Fibroblast of lung (primary cell): ENCODE measurements at regions not wholly inside any gene's neighbourhood (a gene's known extent, or its start where the extent isn't known, plus 50 kb on each side); places are given as distances from the start of the nearest gene placed in this dataset.

Source experiments
- DNase-seq, 2 donors: peaks; one replicate each; pipeline versions ENCODE4 v3.0.0 to v3.0.0-alpha.2; 2010; ENCODE audit warnings: low read depth in 2 of 2
- H2AFZ ChIP-seq: 2 replicates; pipeline ENCODE4 v1.5.1; 2012; ENCODE audit warnings: low read length, control low read depth, inconsistent platforms
- H3K27ac ChIP-seq: 2 replicates; pipeline ENCODE4 v1.5.1; 2011; ENCODE audit warnings: low read length, control low read depth; ENCODE audit not compliant: insufficient read depth
- H3K27me3 ChIP-seq: 2 replicates; pipeline ENCODE4 v1.5.1; 2011; ENCODE audit warnings: mild to moderate bottlenecking, low read length; ENCODE audit not compliant: control insufficient read depth, insufficient read depth
- H3K36me3 ChIP-seq: 2 replicates; pipeline ENCODE4 v1.5.1; 2011; ENCODE audit warnings: low read length; ENCODE audit not compliant: control insufficient read depth, insufficient read depth
- H3K4me1 ChIP-seq: 2 replicates; pipeline ENCODE4 v1.5.1; 2011; ENCODE audit warnings: low read length; ENCODE audit not compliant: control insufficient read depth, insufficient read depth; ENCODE audit errors: extremely low read depth
- H3K4me2 ChIP-seq: 2 replicates; pipeline ENCODE4 v1.5.1; 2011; ENCODE audit warnings: low read length, control low read depth; ENCODE audit not compliant: insufficient read depth; ENCODE audit errors: extremely low read depth
- H3K4me3 ChIP-seq, 4 experiments: fragments of 200-600 bp in 1 of 4; sonication (generic) in 1 of 4; replicated peaks in 1 of 4; 2 replicates each; pipeline ENCODE4 v1.5.1; 2011 to 2016; ENCODE audit warnings: low read length in 4 of 4, low read depth in 3 of 4, mild to moderate bottlenecking in 3 of 4, control low read depth in 2 of 4, inconsistent platforms in 1 of 4, mixed read lengths in 1 of 4; ENCODE audit not compliant: insufficient read depth in 1 of 4; ENCODE audit errors: control extremely low read depth in 1 of 4
- H3K79me2 ChIP-seq: 2 replicates; pipeline ENCODE4 v1.5.1; 2012; ENCODE audit warnings: mild to moderate bottlenecking, low read length, inconsistent platforms; ENCODE audit not compliant: control insufficient read depth, insufficient read depth
- H3K9ac ChIP-seq: 2 replicates; pipeline ENCODE4 v1.5.1; 2011; ENCODE audit warnings: mild to moderate bottlenecking, low read length, control low read depth; ENCODE audit not compliant: insufficient read depth
- H3K9me3 ChIP-seq: 2 replicates; pipeline ENCODE4 v1.5.1; 2012; ENCODE audit warnings: low read depth, low read length; ENCODE audit not compliant: control insufficient read depth, insufficient read depth
- H4K20me1 ChIP-seq: 2 replicates; pipeline ENCODE4 v1.5.1; 2011; ENCODE audit warnings: low read length; ENCODE audit not compliant: control insufficient read depth, insufficient read depth; ENCODE audit errors: extremely low read depth
- CTCF ChIP-seq, 2 donors: IDR thresholded peaks in 1 of 2; conservative IDR thresholded peaks in 1 of 2; 1 replicate in 1 of 2; 2 replicates in 1 of 2; pipeline ENCODE4 v1.5.1; 2011 to 2012; ENCODE audit warnings: low read length in 2 of 2, control low read depth in 1 of 2, inconsistent platforms in 1 of 2, low read depth in 1 of 2, mild to moderate bottlenecking in 1 of 2
- EZH2 ChIP-seq: IDR thresholded peaks from 2 replicates; pipeline ENCODE4 v1.5.1; 2012; ENCODE audit warnings: low read length, control low read depth, mild to moderate bottlenecking; ENCODE audit errors: missing control alignments

GRCh38 chr7:136665878-136666509 lies 202.5 kb upstream of the CHRM2 start:
- Histone ChIP-seq H3K4me1 (no peaks in the 10 kb centered on the region), H3K36me3 (no peaks in the 10 kb centered on the region), H4K20me1 (no peaks in the 10 kb centered on the region), H3K4me3 (no peak overlapping the region), H3K9me3 (no peaks in the 10 kb centered on the region), H3K79me2 (no peaks in the 10 kb centered on the region), H3K27ac (no peak overlapping the region), H2AFZ (no peak overlapping the region), H3K9ac (no peak overlapping the region), H3K27me3 (no peaks in the 10 kb centered on the region), H3K4me2 (no peak overlapping the region)
- no peak for TF ChIP-seq CTCF (conservative IDR thresholded peaks at IDR 0.05 in 1 of 2, IDR thresholded peaks at IDR 0.05 in 1 of 2; ENCODE audit: low read depth in 1 of 2, low read length in 2 of 2)
- no peak for DNase-seq

- H3K4me1 ChIP-seq, result no peaks in the 10 kb centered on the region
- H3K27me3 ChIP-seq, result no peaks in the 10 kb centered on the region
- H3K9me3 ChIP-seq, result no peaks in the 10 kb centered on the region
- DNase-seq, result no peak
- no peak overlapping the region for H3K4me3 ChIP-seq
- H3K36me3 ChIP-seq, result no peaks in the 10 kb centered on the region
- no peaks in the 10 kb centered on the region for H4K20me1 ChIP-seq
- H3K79me2 ChIP-seq, result no peaks in the 10 kb centered on the region
- TF ChIP-seq CTCF (conservative IDR thresholded peaks at IDR 0.05 in 1 of 2, IDR thresholded peaks at IDR 0.05 in 1 of 2; ENCODE audit: low read depth in 1 of 2, low read length in 2 of 2), result no peak
- TF ChIP-seq EZH2, result no peak
- no peak overlapping the region for H3K27ac ChIP-seq
- H2AFZ ChIP-seq, result no peak overlapping the region
- H3K4me2 ChIP-seq, result no peak overlapping the region
- no peak overlapping the region for H3K9ac ChIP-seq
Observed at GRCh38 chr7:136664537-136664936, 203.9 kb upstream of the CHRM2 start.

- Histone ChIP-seq H3K27me3 (no peaks in the 10 kb centered on the region), H2AFZ (no peak overlapping the region), H3K9me3 (no peaks in the 10 kb centered on the region), H3K4me2 (no peak overlapping the region), H3K36me3 (no peaks in the 10 kb centered on the region), H4K20me1 (no peaks in the 10 kb centered on the region), H3K4me3 (no peak overlapping the region), H3K27ac (no peak overlapping the region), H3K4me1 (no peaks in the 10 kb centered on the region), H3K79me2 (no peaks in the 10 kb centered on the region), H3K9ac (no peak overlapping the region)
- TF ChIP-seq EZH2 (no peak), CTCF (conservative IDR thresholded peaks at IDR 0.05 in 1 of 2, IDR thresholded peaks at IDR 0.05 in 1 of 2; ENCODE audit: low read depth in 1 of 2, low read length in 2 of 2) (no peak)
- DNase-seq, result no peak
Observed at GRCh38 chr7:136657482-136657921, 210.9 kb upstream of the CHRM2 start.
